Ascending aorta (tissue), 2 donors: ENCODE measurements at regions not wholly inside any gene's neighbourhood (a gene's known extent, or its start where the extent isn't known, plus 50 kb on each side); places are given as distances from the start of the nearest gene placed in this dataset.

Experiments
- DNase-seq, 2 donors: peaks; one replicate each; pipeline ENCODE4 v3.0.0-alpha.2; 2019; ENCODE audit warnings: low spot score in 2 of 2
- H3K27ac ChIP-seq, 2 donors: fragments of 200-600 bp; sonication (generic); one replicate each; pipeline ENCODE4 v1.5.1; 2016 to 2017; ENCODE audit warnings: mild to moderate bottlenecking in 1 of 2
- H3K27me3 ChIP-seq: fragments of 200-600 bp; sonication (generic); one replicate; pipeline ENCODE4 v1.5.1; 2017
- H3K36me3 ChIP-seq, 2 donors: fragments of 200-600 bp; sonication (generic); one replicate each; pipeline ENCODE4 v1.5.1; 2016
- H3K4me1 ChIP-seq, 2 donors: fragments of 200-600 bp; sonication (generic); one replicate each; pipeline ENCODE4 v1.5.1; 2016 to 2017; ENCODE audit warnings: mild to moderate bottlenecking in 1 of 2
- H3K4me3 ChIP-seq, 2 donors: fragments of 200-600 bp; sonication (generic); one replicate each; pipeline ENCODE4 v1.5.1; 2016 to 2017; ENCODE audit warnings: mild to moderate bottlenecking in 1 of 2
- H3K9me3 ChIP-seq, 2 donors: fragments of 200-600 bp; sonication (generic); one replicate each; pipeline ENCODE4 v1.5.1; 2016
- CTCF ChIP-seq, 3 experiments: fragments of 200-600 bp in 2 of 3; fragments of 450-650 bp in 1 of 3; sonication (generic) in 2 of 3; IDR thresholded peaks; one replicate each; pipeline ENCODE4 v1.5.1; 2016 to 2019; ENCODE audit warnings: antibody characterized with exemption in 3 of 3, mild to moderate bottlenecking in 1 of 3, moderate library complexity in 1 of 3
- intact Hi-C: fragments of 100-400 bp; cut with DNase I; formaldehyde crosslinking; loops from one replicate; pipeline ENCODE4 v1.15.1; 2023

- Histone ChIP-seq H3K27ac (no peak overlapping the region), H3K27me3 (no peaks in the 10 kb centered on the region), H3K36me3 (no peaks in the 10 kb centered on the region), H3K4me1 (peaks cover 0 to 20% of the 10 kb centered on the region in 2 donors), H3K4me3 (no peak overlapping the region), H3K9me3 (no peaks in the 10 kb centered on the region)
- intact Hi-C loops, result no loop called here
- DNase-seq, result no peak
- TF ChIP-seq CTCF (IDR thresholded peaks at IDR 0.05), result no peak
Observed at GRCh38 chr10:78691301-78692030, 377.3 kb upstream of the ZMIZ1 start.

GRCh38 chr10:78692071-78692470, 376.7 kb upstream of the ZMIZ1 start:
- H3K27me3 ChIP-seq, result no peaks in the 10 kb centered on the region
- H3K27ac ChIP-seq, result no peak overlapping the region
- H3K4me1 ChIP-seq, result peaks cover 0 to 20% of the 10 kb centered on the region in 2 donors
- no peaks in the 10 kb centered on the region for H3K9me3 ChIP-seq
- H3K4me3 ChIP-seq, result no peak overlapping the region
- intact Hi-C loops, result no loop called here
- DNase-seq, result no peak
- no peak for TF ChIP-seq CTCF (IDR thresholded peaks at IDR 0.05)
- no peaks in the 10 kb centered on the region for H3K36me3 ChIP-seq

GRCh38 chr10:78695846-78696245, 372.9 kb upstream of the ZMIZ1 start:
- Histone ChIP-seq H3K36me3 (no peaks in the 10 kb centered on the region), H3K9me3 (no peaks in the 10 kb centered on the region), H3K27me3 (no peaks in the 10 kb centered on the region), H3K4me1 (no peaks in the 10 kb centered on the region), H3K4me3 (no peak overlapping the region), H3K27ac (no peak overlapping the region)
- no peak for TF ChIP-seq CTCF (IDR thresholded peaks at IDR 0.05)
- no peak for DNase-seq
- intact Hi-C loops, result no loop called here

GRCh38 chr10:78696791-78697395, 371.9 kb upstream of the ZMIZ1 start:
- Histone ChIP-seq H3K27me3 (no peaks in the 10 kb centered on the region), H3K4me1 (no peaks in the 10 kb centered on the region), H3K36me3 (no peaks in the 10 kb centered on the region), H3K4me3 (no peak overlapping the region), H3K9me3 (no peaks in the 10 kb centered on the region), H3K27ac (no peak overlapping the region)
- no peak for TF ChIP-seq CTCF (IDR thresholded peaks at IDR 0.05)
- no peak for DNase-seq
- intact Hi-C loops, result no loop called here

- intact Hi-C loops, result no loop called here
- no peaks in the 10 kb centered on the region for H3K36me3 ChIP-seq
- TF ChIP-seq CTCF (IDR thresholded peaks at IDR 0.05), result no peak
- no peaks in the 10 kb centered on the region for H3K4me1 ChIP-seq
- H3K4me3 ChIP-seq, result no peak overlapping the region
- H3K9me3 ChIP-seq, result no peaks in the 10 kb centered on the region
- H3K27me3 ChIP-seq, result no peaks in the 10 kb centered on the region
- no peak for DNase-seq
- H3K27ac ChIP-seq, result no peak overlapping the region
Observed at GRCh38 chr10:78699971-78700370, 368.8 kb upstream of the ZMIZ1 start.
